Posterior vena cava (tissue), 2 donors: ENCODE measurements at regions not wholly inside any gene's neighbourhood (a gene's known extent, or its start where the extent isn't known, plus 50 kb on each side); places are given as distances from the start of the nearest gene placed in this dataset.
"Not testable (repeated sequence)": the region's sequence is repeated elsewhere in the genome, so short reads cannot be mapped to it uniquely, and the experiment has no call there.

Experiments
- DNase-seq: peaks from one replicate; pipeline ENCODE4 v3.0.0-alpha.2; 2020; ENCODE audit warnings: low spot score
- intact Hi-C, 2 donors: fragments of 100-400 bp; cut with DNase I; formaldehyde crosslinking; loops; one replicate each; pipeline versions ENCODE4 v1.14.1 to v1.14.2; 2022 to 2023
- donor health status: DM: yes; HTN: yes; CAD: no.
- donor health status: DM: yes; HTN: yes; CAD: no.

GRCh38 chr2:87194254-87194999 is 172.8 kb upstream of the PLGLB1 start:
- intact Hi-C loops, DNase-seq: not testable (repeated sequence)

- intact Hi-C loops, DNase-seq: not testable (repeated sequence)
Observed at GRCh38 chr2:87196720-87197388, 175.2 kb upstream of the PLGLB1 start.

GRCh38 chr2:87198422-87198821 is 176.8 kb upstream of the PLGLB1 start:
- intact Hi-C loops, DNase-seq: not testable (repeated sequence)

GRCh38 chr2:87199228-87199627 is 177.6 kb upstream of the PLGLB1 start:
- DNase-seq, intact Hi-C loops: not testable (repeated sequence)

GRCh38 chr2:87204569-87205147 is 183.0 kb upstream of the PLGLB1 start:
- intact Hi-C loops, DNase-seq: not testable (repeated sequence)

GRCh38 chr2:87212938-87213337 is 191.3 kb upstream of the PLGLB1 start:
- intact Hi-C loops, DNase-seq: not testable (repeated sequence)

- DNase-seq, intact Hi-C loops: not testable (repeated sequence)
Observed at GRCh38 chr2:87217005-87217404, 195.4 kb upstream of the PLGLB1 start.

GRCh38 chr2:87217741-87218410 is 196.2 kb upstream of the PLGLB1 start:
- intact Hi-C loops, DNase-seq: not testable (repeated sequence)

GRCh38 chr2:87220651-87221050 is 199.0 kb upstream of the PLGLB1 start:
- intact Hi-C loops, DNase-seq: not testable (repeated sequence)

GRCh38 chr2:87222131-87222530 is 200.5 kb upstream of the PLGLB1 start:
- DNase-seq, intact Hi-C loops: not testable (repeated sequence)

GRCh38 chr2:87223873-87224272 is 202.2 kb upstream of the PLGLB1 start:
- DNase-seq, intact Hi-C loops: not testable (repeated sequence)

- DNase-seq, intact Hi-C loops: not testable (repeated sequence)
Observed at GRCh38 chr2:87229091-87229689, 207.5 kb upstream of the PLGLB1 start.

- intact Hi-C loops, DNase-seq: not testable (repeated sequence)
Observed at GRCh38 chr2:87229964-87230363, 208.3 kb upstream of the PLGLB1 start.

GRCh38 chr2:87235333-87235981 is 213.8 kb upstream of the PLGLB1 start:
- intact Hi-C loops, DNase-seq: not testable (repeated sequence)

- intact Hi-C loops, DNase-seq: not testable (repeated sequence)
Observed at GRCh38 chr2:87237570-87238336, 216.1 kb upstream of the PLGLB1 start.

GRCh38 chr2:87239558-87240215 is 218.0 kb upstream of the PLGLB1 start:
- intact Hi-C loops, DNase-seq: not testable (repeated sequence)

GRCh38 chr2:87246066-87246717 is 224.5 kb upstream of the PLGLB1 start:
- intact Hi-C loops, result not testable (repeated sequence)
- DNase-seq, result peak; percentile 42
